ENCODE measurements at regions not wholly inside any gene's neighbourhood (a gene's known extent, or its start where the extent isn't known, plus 50 kb on each side); places are given as distances from the start of the nearest gene placed in this dataset.

GRCh38 chr2:14501061-14501460, 131.5 kb upstream of the LRATD1 start:
- no peak for TF ChIP-seq CTCF (IDR thresholded peaks at IDR 0.05; ENCODE audit: extremely low read depth in 1 of 2, insufficient read depth in 1 of 2, low read depth in 1 of 2, low read length in 2 of 2)
- no peak for TF ChIP-seq POLR2A (IDR thresholded peaks at IDR 0.05; ENCODE audit: low read depth, low read length)
- TF ChIP-seq EZH2 (IDR thresholded peaks at IDR 0.05; ENCODE audit: borderline replicate concordance, low read depth, low read length, severe bottlenecking), result no peak
- no peak for TF ChIP-seq POLR2AphosphoS5 (IDR thresholded peaks at IDR 0.05; ENCODE audit: insufficient read depth, low read depth, low read length)
- TF ChIP-seq MYC (IDR thresholded peaks at IDR 0.05; ENCODE audit: low read depth, low read length), result no peak
- no peak for TF ChIP-seq MAX (IDR thresholded peaks at IDR 0.05; ENCODE audit: insufficient read depth, insufficient read length)
- no peak for TF ChIP-seq JUN (IDR thresholded peaks at IDR 0.05; ENCODE audit: borderline replicate concordance, insufficient read depth, insufficient read length, low read depth)

All from endothelial cell of umbilical vein (primary cell).